ENCODE measurements at regions not wholly inside any gene's neighbourhood (a gene's known extent, or its start where the extent isn't known, plus 50 kb on each side); places are given as distances from the start of the nearest gene placed in this dataset.

DNA sequence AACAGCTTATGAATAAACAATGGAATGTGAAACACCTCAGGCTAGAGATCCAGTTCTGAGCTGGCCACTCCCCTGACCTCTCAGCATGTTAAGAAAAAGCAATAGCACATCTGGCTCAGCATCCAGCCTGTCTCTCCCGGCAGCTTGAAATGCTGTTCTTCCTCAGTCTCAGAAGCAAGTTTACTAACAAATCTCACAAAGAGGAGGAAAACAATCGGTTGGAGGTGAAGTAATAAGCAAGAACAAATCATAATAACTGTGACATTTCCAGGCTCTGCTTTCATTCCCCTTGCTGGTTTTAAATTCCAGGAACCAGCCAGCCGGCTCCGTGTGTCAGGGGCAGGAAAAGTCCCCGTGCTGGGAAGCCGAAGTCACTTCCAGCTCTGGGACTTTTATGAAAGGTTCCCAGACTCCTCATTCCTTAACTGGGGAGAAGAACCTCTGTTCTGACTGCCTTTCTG, 133.9 kb upstream of the ARL4C start:
- H4K91ac ChIP-seq (replicated peaks; ENCODE audit: insufficient read length, low read length): no peak overlapping the region
- no peaks in the 10 kb centered on the region for H3K36me3 ChIP-seq (ENCODE audit: control insufficient read depth in 2 of 4, insufficient read depth in 4 of 4, low read length in 3 of 4)
- peak overlapping the region; percentile 40; the same call in 1 of the 2 replicates for H3K18ac ChIP-seq (ENCODE audit: extremely low read depth, low read length)
- no peak overlapping the region for H2BK15ac ChIP-seq (ENCODE audit: low read length)
- FAIRE-seq (no peak), DNase-seq (ENCODE audit: low read depth in 1 of 2, low spot score in 2 of 2) (peak in 1 of 2 experiments; percentile 45)
- ChIA-PET CTCF (ENCODE audit: partially characterized antibody) (interaction anchor here (0.9 to 1.7 kb wide), 3 partner anchors 13 to 49 kb away, joined by 3 to 6 read pairs (median 3); no protein-coding TSS in a partner anchor), POLR2A (ENCODE audit: partially characterized antibody) (no interaction called here)
- peak overlapping the region; percentile 51 for H4K5ac ChIP-seq (ENCODE audit: insufficient read length, low read depth, low read length)
- 59% methylated on average over 6 of the region's 6 CpGs; no CpG with 5 or more reads in 1 of the 2 experiments for WGBS, 2 experiments (ENCODE audit: extremely low coverage in 1 of 2, insufficient coverage in 1 of 2, insufficient read length in 1 of 2, insufficient replicate concordance in 2 of 2, low coverage in 1 of 2, low lambda C conversion rate in 2 of 2, missing lambda C conversion rate in 1 of 2)
- no peak overlapping the region for H3K14ac ChIP-seq (ENCODE audit: insufficient read length)
- no peak overlapping the region for H3K4me3 ChIP-seq (ENCODE audit: extremely low read depth in 1 of 4, insufficient read depth in 2 of 4, low read depth in 3 of 4, low read length in 4 of 4)
- no peak overlapping the region for H2AK5ac ChIP-seq (ENCODE audit: low read depth, low read length)
- no peak overlapping the region for H4K8ac ChIP-seq (ENCODE audit: extremely low read depth, insufficient read depth, low read length)
- H3K56ac ChIP-seq (replicated peaks; ENCODE audit: insufficient read length, low read depth, low read length): no peak overlapping the region
- no peak for TF ChIP-seq SIX5 (IDR thresholded peaks at IDR 0.05; ENCODE audit: low read depth, low read length)
- no peak overlapping the region for H3K23ac ChIP-seq (ENCODE audit: insufficient read length)
- no peak overlapping the region for H2BK20ac ChIP-seq (ENCODE audit: low read length)
- H3K27me3 ChIP-seq (replicated peaks in 1 of 4; ENCODE audit: control insufficient read depth in 3 of 4, extremely low read depth in 1 of 4, insufficient read depth in 3 of 4, low read length in 3 of 4): no peaks in the 10 kb centered on the region
- H2BK120ac ChIP-seq (replicated peaks; ENCODE audit: low read depth, low read length): peak overlapping the region; percentile 56
- H3K79me1 ChIP-seq (ENCODE audit: low read depth, low read length): no peaks in the 10 kb centered on the region
- H3K4me1 ChIP-seq (replicated peaks in 1 of 4; ENCODE audit: control insufficient read depth in 3 of 4, insufficient read depth in 4 of 4, low read length in 3 of 4): peaks cover 10 to 28% (median 19%) of the 10 kb centered on the region in 4 experiments
- 0 out of 2 replicates have a peak, but pooled peaks cover 5% of the 10 kb centered on the region for H3K23me2 ChIP-seq (ENCODE audit: low read depth, low read length)
- H3K9ac ChIP-seq (replicated peaks in 1 of 4; ENCODE audit: extremely low read depth in 1 of 4, low read depth in 3 of 4, low read length in 3 of 4): no peak overlapping the region
- no peak overlapping the region for H2AFZ ChIP-seq (ENCODE audit: low read length)
- no peaks in the 10 kb centered on the region for H4K20me1 ChIP-seq (replicated peaks in 1 of 2; ENCODE audit: control insufficient read depth in 1 of 2, insufficient read depth in 2 of 2, low read length in 2 of 2)
- H3K9me3 ChIP-seq (ENCODE audit: insufficient read depth in 2 of 2, low read depth in 1 of 2, low read length in 1 of 2): no peaks in the 10 kb centered on the region
- H3K27ac ChIP-seq (ENCODE audit: low read depth, low read length): no peak overlapping the region
- H3K4ac ChIP-seq (replicated peaks; ENCODE audit: insufficient read length, low read depth, low read length): no peak overlapping the region
- H2BK5ac ChIP-seq (ENCODE audit: low read depth, low read length): no peak overlapping the region
- H3K79me2 ChIP-seq (ENCODE audit: control insufficient read depth in 1 of 2, insufficient read depth in 2 of 2, low read length in 2 of 2): no peaks in the 10 kb centered on the region
- H2BK12ac ChIP-seq (ENCODE audit: low read depth, low read length): no peak overlapping the region
- peak overlapping the region; percentile 19 to 55; a peak in 3 of 4 replicates for H3K4me2 ChIP-seq (ENCODE audit: insufficient read depth in 1 of 2, low read depth in 2 of 2, low read length in 2 of 2)
